HepG2 (cell line): ENCODE measurements at regions not wholly inside any gene's neighbourhood (a gene's known extent, or its start where the extent isn't known, plus 50 kb on each side); places are given as distances from the start of the nearest gene placed in this dataset.

Experiments used
- ATAC-seq: fragments of 200-7000 bp; cut with Tn5 transposase; 3 replicates; pipeline ENCODE4 v1.9.1; 2020; ENCODE audit warnings: mild to moderate bottlenecking, moderate library complexity
- BruUV-seq: library from RNA; stranded (reverse); fragments of 400-500 nt; replicated peaks from 2 replicates; lab custom pipeline; 2021; lab: Mats Ljungman, UMichigan
- CTCF ChIA-PET: fragments of 300-600 bp; formaldehyde crosslinking; extraction: SDS; loops from one replicate; lab custom pipeline; 2021; ENCODE audit warnings: low total read pairs, inconsistent platforms, low intra/inter-chr PET ratio; lab: Yijun Ruan, JAX
- POLR2A ChIA-PET: fragments of 350-600 bp; sonication (Branson Sonifier 250); formaldehyde crosslinking; loops from one replicate; lab custom pipeline; 2020; ENCODE audit warnings: antibody characterized with exemption, inconsistent platforms; lab: Yijun Ruan, JAX
- DNase-seq: peaks from one replicate; pipeline ENCODE4 v3.0.0-alpha.2; 2015; ENCODE audit warnings: low spot score
- FAIRE-seq: peaks from 3 replicates; lab custom pipeline; 2011; peaks lifted over from hg19 to GRCh38; lab: Jason Lieb, UNC
- H2AFZ ChIP-seq: one replicate; pipeline ENCODE4 v1.6.1; 2011; ENCODE audit warnings: low read length, inconsistent platforms
- H3K27ac ChIP-seq: fragments of 300-600 bp; 3 replicates; pipeline ENCODE4 v1.8.0; 2011; ENCODE audit warnings: mixed run types, mild to moderate bottlenecking, mixed read lengths, low read length, inconsistent platforms; ENCODE audit not compliant: insufficient read depth; ENCODE audit errors: extremely low read length
- H3K27me3 ChIP-seq, 2 experiments: fragments of 200-600 bp in 1 of 2; 2 replicates in 1 of 2; 3 replicates in 1 of 2; pipeline versions ENCODE4 v1.6.0 to v1.8.0; 2011; ENCODE audit warnings: low read length in 2 of 2, mild to moderate bottlenecking in 2 of 2, moderate library complexity in 2 of 2, inconsistent platforms in 1 of 2; ENCODE audit not compliant: insufficient read depth in 2 of 2, control insufficient read depth in 1 of 2
- H3K36me3 ChIP-seq, 2 experiments: fragments of 200-600 bp in 1 of 2; replicated peaks in 1 of 2; 2 replicates in 1 of 2; 3 replicates in 1 of 2; pipeline versions ENCODE4 v1.5.1 to v1.8.0; 2011; ENCODE audit warnings: low read length in 2 of 2, inconsistent platforms in 1 of 2; ENCODE audit not compliant: insufficient read depth in 2 of 2, control insufficient read depth in 1 of 2
- H3K4me1 ChIP-seq: 2 replicates; pipeline ENCODE4 v1.5.1; 2012; ENCODE audit warnings: low read length, inconsistent platforms; ENCODE audit not compliant: insufficient read depth
- H3K4me2 ChIP-seq: 2 replicates; pipeline ENCODE4 v1.6.0; 2011; ENCODE audit warnings: low read depth, low read length, inconsistent platforms
- H3K4me3 ChIP-seq, 3 experiments: fragments of 200-600 bp in 1 of 3; sonication (generic), shearing (Covaris generic) in 1 of 3; replicated peaks in 1 of 3; 2 replicates each; pipeline ENCODE4 v1.5.1; 2011 to 2016; ENCODE audit warnings: low read length in 3 of 3, inconsistent platforms in 2 of 3, low read depth in 2 of 3, mild to moderate bottlenecking in 2 of 3, control low read depth in 1 of 3, mixed read lengths in 1 of 3; ENCODE audit not compliant: insufficient read depth in 1 of 3
- H3K79me2 ChIP-seq: one replicate; pipeline ENCODE4 v1.6.1; 2011; ENCODE audit warnings: low read length, inconsistent platforms; ENCODE audit not compliant: insufficient read depth
- H3K9ac ChIP-seq: 2 replicates; pipeline ENCODE4 v1.6.0; 2011; ENCODE audit warnings: mild to moderate bottlenecking, low read depth, low read length, inconsistent platforms; ENCODE audit not compliant: insufficient read depth
- H3K9me3 ChIP-seq: 2 replicates; pipeline ENCODE4 v1.5.1; 2012; ENCODE audit warnings: mild to moderate bottlenecking, low read length
- H4K20me1 ChIP-seq: 2 replicates; pipeline ENCODE4 v1.6.0; 2011; ENCODE audit warnings: inconsistent platforms, mild to moderate bottlenecking, low read length, moderate library complexity; ENCODE audit not compliant: insufficient read depth
- ARID3A ChIP-seq: IDR thresholded peaks from 2 replicates; pipeline ENCODE4 v1.6.1; 2012; ENCODE audit warnings: low read depth, low read length, improper control_type of control experiment
- ARNT ChIP-seq: fragments of 450-650 bp; IDR thresholded peaks from 2 replicates; pipeline ENCODE4 v1.6.1; 2017
- ATAD3A ChIP-seq: sonication (generic); formaldehyde crosslinking; IDR thresholded peaks from 2 replicates; pipeline ENCODE4 v1.4.0; 2020; ENCODE audit warnings: missing genetic modification reagents
- DMTF1 ChIP-seq: sonication (generic); formaldehyde crosslinking; IDR thresholded peaks from 2 replicates; pipeline ENCODE4 v1.4.0; 2020; ENCODE audit warnings: mild to moderate bottlenecking, missing genetic modification reagents
- DZIP1 ChIP-seq: sonication (generic); formaldehyde crosslinking; IDR thresholded peaks from 2 replicates; pipeline ENCODE4 v1.5.0; 2020; ENCODE audit warnings: mild to moderate bottlenecking, missing genetic modification reagents
- ETV5 ChIP-seq: IDR thresholded peaks from 2 replicates; pipeline ENCODE4 v1.6.1; 2018; ENCODE audit warnings: missing biosample characterization, missing genetic modification reagents, inconsistent platforms, borderline replicate concordance
- MATR3 ChIP-seq: sonication (generic); formaldehyde crosslinking; IDR thresholded peaks from 2 replicates; pipeline ENCODE4 v1.4.0; 2020; ENCODE audit warnings: missing genetic modification reagents
- MED13 ChIP-seq: sonication (generic); formaldehyde crosslinking; IDR thresholded peaks from 2 replicates; pipeline ENCODE4 v1.5.0; 2020; ENCODE audit warnings: missing genetic modification reagents
- MZF1 ChIP-seq: sonication (generic); formaldehyde crosslinking; IDR thresholded peaks from 2 replicates; pipeline ENCODE4 v1.8.1; 2023; ENCODE audit warnings: mild to moderate bottlenecking, missing genetic modification reagents, borderline replicate concordance
- NBN ChIP-seq: fragments of 450-650 bp; conservative IDR thresholded peaks from 2 replicates; pipeline ENCODE4 v1.6.1; 2017
- SKI ChIP-seq: fragments of 450-650 bp; IDR thresholded peaks from one replicate; pipeline ENCODE4 v1.6.1; 2018; ENCODE audit warnings: mild to moderate bottlenecking; ENCODE audit not compliant: partially characterized antibody
- TRAFD1 ChIP-seq: sonication (generic); formaldehyde crosslinking; IDR thresholded peaks from 2 replicates; pipeline ENCODE4 v1.5.1; 2020; ENCODE audit warnings: missing genetic modification reagents, mild to moderate bottlenecking, borderline replicate concordance
- ZFP91 ChIP-seq: sonication (generic); formaldehyde crosslinking; IDR thresholded peaks from 2 replicates; pipeline ENCODE4 v1.9.0; 2022; ENCODE audit warnings: missing genetic modification reagents, mild to moderate bottlenecking, borderline replicate concordance
- ZNF333 ChIP-seq: sonication (generic); formaldehyde crosslinking; IDR thresholded peaks from 2 replicates; pipeline ENCODE4 v1.4.0; 2020; ENCODE audit warnings: mild to moderate bottlenecking, missing genetic modification reagents, borderline replicate concordance
- ZNF350 ChIP-seq: sonication (generic); formaldehyde crosslinking; IDR thresholded peaks from 2 replicates; pipeline ENCODE4 v1.4.0; 2020; ENCODE audit warnings: mild to moderate bottlenecking, low read depth, missing genetic modification reagents, borderline replicate concordance
- WGBS: methylation state at CpG from one replicate; pipeline ENCODE4 v1.1.6; 2017; ENCODE audit warnings: low lambda C conversion rate; 5-methylcytosine and 5-hydroxymethylcytosine counted together
- in situ Hi-C: cut with HindIII; loops from 2 replicates; pipeline ENCODE4 v1.10.0; 2017; ENCODE audit warnings: low pct_unique_long_range_greater_than_20kb; ENCODE audit not compliant: extremely low pct_ligation_motif_present
- intact Hi-C: fragments of 100-400 bp; cut with micrococcal nuclease; formaldehyde crosslinking; loops from one replicate; pipeline ENCODE4 v1.10.0; 2022; ENCODE audit not compliant: unreplicated experiment

GRCh38 chr5:68012831-68013230, 202.7 kb upstream of the PIK3R1 start:
- Histone ChIP-seq H3K27ac (no peak overlapping the region), H3K4me2 (no peak overlapping the region), H3K9me3 (no peaks in the 10 kb centered on the region), H3K27me3 (no peaks in the 10 kb centered on the region; a peak in 1 of 5 replicates)
- BruUV-seq: no TSS peak
- ChIA-PET POLR2A (no interaction called here), CTCF (no interaction called here)
- 0% methylated on average over 1 of the region's 1 CpG for WGBS
- no peak for TF ChIP-seq ATAD3A (CRISPR knock-in tag)
- TF ChIP-seq MZF1: no peak
- TF ChIP-seq NBN: no peak
- TF ChIP-seq DMTF1: no peak
- no peak for TF ChIP-seq MATR3
- TF ChIP-seq ZNF350 (CRISPR knock-in tag): no peak
- TF ChIP-seq ZFP91 (CRISPR knock-in tag): no peak
- TF ChIP-seq DZIP1 (CRISPR knock-in tag): no peak
- no peak for TF ChIP-seq ZNF333
- TF ChIP-seq ARID3A: no peak
- no peak for TF ChIP-seq MED13 (CRISPR knock-in tag)
- TF ChIP-seq TRAFD1: no peak
- TF ChIP-seq ARNT: no peak
- TF ChIP-seq SKI: no peak
- no peak for TF ChIP-seq ETV5 (CRISPR knock-in tag)
- TF ChIP-seq, all 625 proteins: peak for 0
- Histone ChIP-seq H3K4me3 (no peak overlapping the region), H4K20me1 (no peaks in the 10 kb centered on the region), H2AFZ (no peak overlapping the region), H3K4me1 (no peaks in the 10 kb centered on the region), H3K36me3 (no peaks in the 10 kb centered on the region), H3K9ac (no peak overlapping the region), H3K79me2 (no peaks in the 10 kb centered on the region)
- DNase-seq (no peak), ATAC-seq (no peak), FAIRE-seq (no peak)
- in situ Hi-C loops: no loop called here
- intact Hi-C loops: no loop called here
